ENCODE measurements at regions not wholly inside any gene's neighbourhood (a gene's known extent, or its start where the extent isn't known, plus 50 kb on each side); places are given as distances from the start of the nearest gene placed in this dataset.

- TF ChIP-seq CTCF (IDR thresholded peaks at IDR 0.05), result no peak
- TF ChIP-seq POLR2A (IDR thresholded peaks at IDR 0.05), result no peak
- TF ChIP-seq POLR2AphosphoS5 (IDR thresholded peaks at IDR 0.05), result no peak
Measured at GRCh38 chr1:228836427-228836826, 101.1 kb downstream of the RHOU start.

All from prostate gland (tissue), 2 donors.